Tibial nerve (tissue), 4 donors: ENCODE measurements at regions not wholly inside any gene's neighbourhood (a gene's known extent, or its start where the extent isn't known, plus 50 kb on each side); places are given as distances from the start of the nearest gene placed in this dataset.

Experiments
- DNase-seq, 2 donors: peaks; one replicate each; pipeline ENCODE4 v3.0.0-alpha.2; 2019; ENCODE audit warnings: low spot score in 2 of 2
- H3K27ac ChIP-seq, 4 donors: fragments of 200-600 bp; sonication (generic) in 3 of 4; one replicate each; pipeline ENCODE4 v1.5.1; 2017 to 2019; ENCODE audit warnings: mild to moderate bottlenecking in 1 of 4
- H3K27me3 ChIP-seq, 2 donors: fragments of 200-600 bp; sonication (generic) in 1 of 2; one replicate each; pipeline versions ENCODE4 v1.5.1 to v1.6.0; 2017 to 2019
- H3K36me3 ChIP-seq, 3 donors: fragments of 200-600 bp; sonication (generic); one replicate each; pipeline ENCODE4 v1.5.1; 2018 to 2019
- H3K4me1 ChIP-seq, 4 donors: fragments of 200-600 bp; sonication (generic) in 3 of 4; one replicate each; pipeline ENCODE4 v1.5.1; 2017 to 2019
- H3K4me3 ChIP-seq, 4 donors: fragments of 200-600 bp; sonication (generic) in 3 of 4; one replicate each; pipeline ENCODE4 v1.5.1; 2017 to 2019; ENCODE audit warnings: mild to moderate bottlenecking in 1 of 4, moderate library complexity in 1 of 4
- H3K9me3 ChIP-seq, 4 donors: fragments of 200-600 bp; sonication (generic) in 3 of 4; one replicate each; pipeline ENCODE4 v1.5.1; 2017 to 2019
- CTCF ChIP-seq, 5 experiments: fragments of 200-600 bp in 3 of 5; fragments of 450-650 bp in 2 of 5; sonication (generic) in 3 of 5; IDR thresholded peaks; one replicate each; pipeline ENCODE4 v1.5.1; 2016 to 2019; ENCODE audit warnings: antibody characterized with exemption in 5 of 5, mild to moderate bottlenecking in 3 of 5, moderate library complexity in 2 of 5
- EP300 ChIP-seq, 2 donors: sonication (generic); formaldehyde crosslinking; IDR thresholded peaks; one replicate each; pipeline ENCODE4 v1.6.1; 2017; ENCODE audit warnings: antibody characterized with exemption in 2 of 2, mild to moderate bottlenecking in 1 of 2
- POLR2A ChIP-seq, 2 donors: fragments of 450-650 bp; IDR thresholded peaks; one replicate each; pipeline ENCODE4 v1.6.1; 2017; ENCODE audit warnings: antibody characterized with exemption in 2 of 2, mild to moderate bottlenecking in 2 of 2, moderate library complexity in 2 of 2
- WGBS, 2 donors: methylation state at CpG; one replicate each; pipeline ENCODE4 v1.1.5; 2018; 5-methylcytosine and 5-hydroxymethylcytosine counted together

- TF ChIP-seq POLR2A (IDR thresholded peaks at IDR 0.05) (no peak), EP300 (IDR thresholded peaks at IDR 0.05) (no peak), CTCF (IDR thresholded peaks at IDR 0.05) (no peak)
- DNase-seq: no peak
- no peaks in the 10 kb centered on the region for H3K36me3 ChIP-seq
- 91 to 92% methylated on average over 5 of the region's 5 CpGs for WGBS, 2 donors
- H3K27me3 ChIP-seq: no peaks in the 10 kb centered on the region
- peaks cover 0 to 10% (median 0%) of the 10 kb centered on the region in 4 donors for H3K4me1 ChIP-seq
- H3K4me3 ChIP-seq: no peak overlapping the region
- H3K9me3 ChIP-seq: no peaks in the 10 kb centered on the region
- no peak overlapping the region for H3K27ac ChIP-seq
Observed at GRCh38 chr13:34696296-34696695, 245.8 kb upstream of the NBEA start.

- H3K4me3 ChIP-seq: no peak overlapping the region
- TF ChIP-seq EP300 (IDR thresholded peaks at IDR 0.05) (no peak), CTCF (IDR thresholded peaks at IDR 0.05) (no peak), POLR2A (IDR thresholded peaks at IDR 0.05) (no peak)
- 96 to 97% methylated on average over 14 of the region's 14 CpGs for WGBS, 2 donors
- H3K9me3 ChIP-seq: no peaks in the 10 kb centered on the region
- no peaks in the 10 kb centered on the region for H3K36me3 ChIP-seq
- no peaks in the 10 kb centered on the region for H3K27me3 ChIP-seq
- H3K27ac ChIP-seq: no peak overlapping the region
- DNase-seq: no peak
- H3K4me1 ChIP-seq: peaks cover 0 to 10% (median 0%) of the 10 kb centered on the region in 4 donors
Observed at GRCh38 chr13:34696741-34697140, 245.3 kb upstream of the NBEA start.

- H3K9me3 ChIP-seq: no peaks in the 10 kb centered on the region
- H3K27me3 ChIP-seq: no peaks in the 10 kb centered on the region
- WGBS, 2 donors: 72 to 79% methylated on average over 3 of the region's 3 CpGs
- no peak for DNase-seq
- no peak overlapping the region for H3K4me3 ChIP-seq
- H3K4me1 ChIP-seq: peaks cover 0 to 10% (median 0%) of the 10 kb centered on the region in 4 donors
- TF ChIP-seq CTCF (IDR thresholded peaks at IDR 0.05) (no peak), EP300 (IDR thresholded peaks at IDR 0.05) (no peak), POLR2A (IDR thresholded peaks at IDR 0.05) (no peak)
- H3K36me3 ChIP-seq: no peaks in the 10 kb centered on the region
- no peak overlapping the region for H3K27ac ChIP-seq
Observed at GRCh38 chr13:34698945-34699344, 243.1 kb upstream of the NBEA start.

- peaks cover 0 to 10% (median 0%) of the 10 kb centered on the region in 4 donors for H3K4me1 ChIP-seq
- no peak for DNase-seq
- TF ChIP-seq POLR2A (IDR thresholded peaks at IDR 0.05) (no peak), EP300 (IDR thresholded peaks at IDR 0.05) (no peak), CTCF (IDR thresholded peaks at IDR 0.05) (no peak)
- no peaks in the 10 kb centered on the region for H3K36me3 ChIP-seq
- 94 to 97% methylated on average over 5 of the region's 5 CpGs for WGBS, 2 donors
- no peaks in the 10 kb centered on the region for H3K9me3 ChIP-seq
- H3K4me3 ChIP-seq: no peak overlapping the region
- no peak overlapping the region for H3K27ac ChIP-seq
- H3K27me3 ChIP-seq: no peaks in the 10 kb centered on the region
Observed at GRCh38 chr13:34700155-34700554, 241.9 kb upstream of the NBEA start.

- TF ChIP-seq POLR2A (IDR thresholded peaks at IDR 0.05): no peak
- TF ChIP-seq EP300 (IDR thresholded peaks at IDR 0.05): no peak
- no peak for TF ChIP-seq CTCF (IDR thresholded peaks at IDR 0.05)
- 88 to 92% methylated on average over 4 of the region's 4 CpGs for WGBS, 2 donors
- H3K4me1 ChIP-seq: peaks cover 0 to 10% (median 0%) of the 10 kb centered on the region in 4 donors
- H3K36me3 ChIP-seq: no peaks in the 10 kb centered on the region
- H3K27me3 ChIP-seq: no peaks in the 10 kb centered on the region
- H3K9me3 ChIP-seq: no peaks in the 10 kb centered on the region
- no peak for DNase-seq
- no peak overlapping the region for H3K4me3 ChIP-seq
- no peak overlapping the region for H3K27ac ChIP-seq
Observed at GRCh38 chr13:34701919-34702318, 240.2 kb upstream of the NBEA start.
